GM12878 (cell line): ENCODE measurements at regions not wholly inside any gene's neighbourhood (a gene's known extent, or its start where the extent isn't known, plus 50 kb on each side); places are given as distances from the start of the nearest gene placed in this dataset.

ENCODE experiments used
- ATAC-seq: fragments of 200-7000 bp; cut with Tn5 transposase; 3 replicates; pipeline ENCODE4 v1.9.1; 2020; ENCODE audit warnings: mild to moderate bottlenecking, moderate library complexity
- BruUV-seq: library from RNA; stranded (reverse); fragments of 400-500 nt; replicated peaks from 2 replicates; lab custom pipeline; 2021; lab: Mats Ljungman, UMichigan
- CTCF ChIA-PET: fragments of 300-600 bp; sonication (Branson Sonifier 250); formaldehyde crosslinking; extraction: SDS; loops from one replicate; lab custom pipeline; 2021; ENCODE audit warnings: inconsistent platforms; lab: Yijun Ruan, JAX
- POLR2A ChIA-PET: fragments of 350-600 bp; formaldehyde crosslinking; extraction: SDS; loops from one replicate; lab custom pipeline; 2021; ENCODE audit warnings: inconsistent platforms; lab: Charles Lee
- RAD21 ChIA-PET: fragments of 300-600 bp; sonication (Branson Sonifier 250); formaldehyde crosslinking; loops from one replicate; lab custom pipeline; 2023; ENCODE audit warnings: antibody characterized with exemption; ENCODE audit not compliant: unreplicated experiment; lab: Charles Lee
- SMC1A ChIA-PET: fragments of 300-600 bp; sonication (Branson Sonifier 250); formaldehyde crosslinking; loops from one replicate; lab custom pipeline; 2023; ENCODE audit not compliant: unreplicated experiment, uncharacterized antibody; lab: Charles Lee
- DNase-seq: peaks from one replicate; pipeline ENCODE4 v3.0.0-alpha.2; 2011; ENCODE audit warnings: low read depth, low spot score
- FAIRE-seq: peaks from 3 replicates; lab custom pipeline; 2011; peaks lifted over from hg19 to GRCh38; lab: Jason Lieb, UNC
- H2AFZ ChIP-seq: 2 replicates; pipeline ENCODE4 v1.6.0; 2011; ENCODE audit warnings: low read depth, low read length, control low read depth; ENCODE audit not compliant: control insufficient read depth
- H3K27ac ChIP-seq: 2 replicates; pipeline ENCODE4 v1.5.1; 2011; ENCODE audit warnings: control low read depth; ENCODE audit not compliant: control insufficient read depth, insufficient read depth
- H3K27me3 ChIP-seq, 2 experiments: replicated peaks in 1 of 2; 2 replicates each; pipeline versions ENCODE4 v1.6.0 to v1.6.1; 2011; ENCODE audit warnings: low read length in 1 of 2; ENCODE audit not compliant: control insufficient read depth in 2 of 2, insufficient read depth in 2 of 2
- H3K36me3 ChIP-seq, 2 experiments: 2 replicates each; pipeline ENCODE4 v1.5.1; 2011; ENCODE audit warnings: low read length in 1 of 2; ENCODE audit not compliant: control insufficient read depth in 2 of 2, insufficient read depth in 2 of 2
- H3K4me1 ChIP-seq: 2 replicates; pipeline ENCODE4 v1.6.1; 2011; ENCODE audit warnings: mild to moderate bottlenecking, low read length, moderate library complexity, mixed read lengths; ENCODE audit not compliant: control insufficient read depth, insufficient read depth
- H3K4me2 ChIP-seq: 2 replicates; pipeline ENCODE4 v1.6.0; 2011; ENCODE audit warnings: control low read depth; ENCODE audit not compliant: control insufficient read depth, insufficient read depth
- H3K4me3 ChIP-seq: fragments of 200-600 bp; sonication (generic); 2 replicates; pipeline ENCODE4 v1.5.1; 2016
- H3K79me2 ChIP-seq: 2 replicates; pipeline ENCODE4 v1.6.0; 2011; ENCODE audit warnings: low read length; ENCODE audit not compliant: control insufficient read depth, insufficient read depth
- H3K9ac ChIP-seq: 2 replicates; pipeline ENCODE4 v1.8.0; 2011; ENCODE audit warnings: low read length, control low read depth, mixed read lengths; ENCODE audit not compliant: control insufficient read depth, insufficient read depth
- H3K9me3 ChIP-seq: replicated peaks from 3 replicates; pipeline ENCODE4 v1.5.1; 2011; ENCODE audit warnings: mild to moderate bottlenecking, low read length; ENCODE audit not compliant: control insufficient read depth, insufficient read depth
- H4K20me1 ChIP-seq: 2 replicates; pipeline ENCODE4 v1.6.0; 2011; ENCODE audit not compliant: control insufficient read depth, insufficient read depth
- CBX3 ChIP-seq: fragments of 200-600 bp; sonication (generic); IDR thresholded peaks from 2 replicates; pipeline ENCODE4 v1.6.1; 2016; ENCODE audit warnings: low read depth, borderline replicate concordance
- CHD4 ChIP-seq: fragments of 200-600 bp; sonication (generic); IDR thresholded peaks from 2 replicates; pipeline ENCODE4 v1.6.1; 2016; ENCODE audit warnings: mild to moderate bottlenecking
- ETV6 ChIP-seq, 2 experiments: fragments of 450-650 bp in 1 of 2; IDR thresholded peaks in 1 of 2; conservative IDR thresholded peaks in 1 of 2; 2 replicates each; pipeline ENCODE4 v1.6.1; 2014; ENCODE audit warnings: antibody characterized with exemption in 1 of 2, borderline replicate concordance in 1 of 2, low read depth in 1 of 2, mild to moderate bottlenecking in 1 of 2, moderate library complexity in 1 of 2
- HDAC2 ChIP-seq: fragments of 200-600 bp; sonication (generic); IDR thresholded peaks from 2 replicates; pipeline ENCODE4 v1.6.1; 2017
- MXI1 ChIP-seq: fragments of 150-350 bp; IDR thresholded peaks from 2 replicates; pipeline ENCODE4 v1.6.1; 2011; ENCODE audit warnings: low read depth, mild to moderate bottlenecking, inconsistent platforms, low read length, improper control_type of control experiment
- NFIC ChIP-seq: IDR thresholded peaks from 2 replicates; pipeline ENCODE4 v1.6.1; 2012; ENCODE audit warnings: low read depth, mild to moderate bottlenecking, inconsistent platforms, low read length, moderate library complexity
- RAD21 ChIP-seq: IDR thresholded peaks from 2 replicates; pipeline ENCODE4 v1.6.1; 2011; ENCODE audit warnings: mild to moderate bottlenecking, low read depth, low read length, moderate library complexity; ENCODE audit not compliant: insufficient read depth
- RCOR1 ChIP-seq: conservative IDR thresholded peaks from 2 replicates; pipeline ENCODE4 v1.6.1; 2012; ENCODE audit warnings: low read depth, low read length, improper control_type of control experiment
- SREBF2 ChIP-seq: IDR thresholded peaks from 2 replicates; pipeline ENCODE4 v1.6.1; 2012; ENCODE audit warnings: mild to moderate bottlenecking, low read length
- STAT1 ChIP-seq: fragments of 450-650 bp; conservative IDR thresholded peaks from 2 replicates; pipeline ENCODE4 v1.6.1; 2014; ENCODE audit warnings: antibody characterized with exemption, mild to moderate bottlenecking
- STAT3 ChIP-seq: IDR thresholded peaks from 2 replicates; pipeline ENCODE4 v1.6.1; 2011; ENCODE audit warnings: low read depth, low read length, improper control_type of control experiment
- SUPT20H ChIP-seq: IDR thresholded peaks from 2 replicates; pipeline ENCODE4 v1.6.1; 2011; ENCODE audit warnings: low read depth, mild to moderate bottlenecking, low read length, moderate library complexity, borderline replicate concordance; ENCODE audit not compliant: control insufficient read depth
- TARDBP ChIP-seq: IDR thresholded peaks from 2 replicates; pipeline ENCODE4 v1.6.1; 2016; ENCODE audit warnings: borderline replicate concordance
- WGBS: methylation state at CpG from one replicate; pipeline ENCODE4 v1.1.6; 2016; ENCODE audit warnings: low lambda C conversion rate; ENCODE audit not compliant: insufficient replicate concordance, insufficient coverage; ENCODE audit errors: missing lambda C conversion rate; 5-methylcytosine and 5-hydroxymethylcytosine counted together
- in situ Hi-C: fragments of 300-500 bp; cut with MboI; formaldehyde crosslinking; loops from 9 replicates; pipeline ENCODE4 v1.14.3; 2018; ENCODE audit warnings: mixed read lengths
- intact Hi-C: fragments of 100-400 bp; cut with micrococcal nuclease; formaldehyde crosslinking; loops from one replicate; pipeline ENCODE4 v1.14.2; 2022; ENCODE audit not compliant: unreplicated experiment
- TF ChIP-seq, protein P1 (sequence below): fragments of 150-350 bp; IDR thresholded peaks from 2 replicates; pipeline ENCODE4 v1.6.1; 2014; ENCODE audit warnings: mild to moderate bottlenecking, low read depth, low read length
- TF ChIP-seq, protein P2 (sequence below): fragments of 450-650 bp; IDR thresholded peaks from 2 replicates; pipeline ENCODE4 v1.6.1; 2018; ENCODE audit warnings: borderline replicate concordance, mild to moderate bottlenecking; ENCODE audit not compliant: partially characterized antibody
- TF ChIP-seq, protein P3 (sequence below): IDR thresholded peaks from 2 replicates; pipeline ENCODE4 v1.6.1; 2012; ENCODE audit warnings: mild to moderate bottlenecking, low read depth, low read length
- TF ChIP-seq, protein P4 (sequence below): IDR thresholded peaks from 2 replicates; pipeline ENCODE4 v1.6.1; 2012; ENCODE audit warnings: low read depth, low read length, improper control_type of control experiment

DNA sequence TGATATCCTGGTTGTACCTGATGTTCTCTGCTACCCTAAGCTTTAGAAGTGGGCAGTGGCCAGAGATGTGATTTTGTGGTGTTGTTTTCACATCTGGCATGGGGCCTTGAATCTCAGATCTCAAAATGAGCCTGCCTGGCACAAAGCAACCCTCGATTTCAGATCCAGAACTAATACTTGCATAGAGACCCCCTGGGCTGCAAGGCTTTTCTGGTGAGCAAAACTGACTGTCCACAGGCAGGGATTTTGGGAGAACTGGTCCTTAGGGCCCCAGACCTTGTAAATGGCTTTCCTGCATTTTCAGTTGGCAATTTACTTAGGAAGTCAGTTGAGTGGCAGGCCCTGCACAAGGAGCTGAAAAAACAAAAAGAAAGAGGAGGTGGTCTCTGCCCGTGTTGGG is 265.3 kb downstream of the MYCN start:
- Histone ChIP-seq H3K4me2 (no peak overlapping the region), H3K4me3 (no peak overlapping the region), H3K79me2 (no peaks in the 10 kb centered on the region), H3K9me3 (no peaks in the 10 kb centered on the region), H3K4me1 (no peaks in the 10 kb centered on the region), H3K36me3 (no peaks in the 10 kb centered on the region), H3K9ac (no peak overlapping the region), H3K27me3 (no peaks in the 10 kb centered on the region), H4K20me1 (no peaks in the 10 kb centered on the region), H2AFZ (no peak overlapping the region), H3K27ac (no peak overlapping the region)
- intact Hi-C loops: no loop called here
- RAD21 ChIA-PET: no interaction called here
- no peak for ATAC-seq
- no TSS peak for BruUV-seq
- FAIRE-seq: no peak
- DNase-seq: no peak
- in situ Hi-C loops: no loop called here
- SMC1A ChIA-PET: no interaction called here
- WGBS: 0% methylated on average over 2 of the region's 2 CpGs
- POLR2A ChIA-PET: no interaction called here
- CTCF ChIA-PET: no interaction called here
- TF ChIP-seq RCOR1 (no peak), NFIC (no peak), SUPT20H (no peak), TARDBP (no peak), ETV6 (conservative IDR thresholded peaks at IDR 0.05 in 1 of 2, IDR thresholded peaks at IDR 0.05 in 1 of 2; ENCODE audit: borderline replicate concordance in 1 of 2, low read depth in 1 of 2) (no peak), CHD4 (no peak), MXI1 (no peak), HDAC2 (no peak), SREBF2 (no peak), CBX3 (no peak), STAT1 (no peak), RAD21 (no peak), STAT3 (no peak)
- TF ChIP-seq, protein P1, sequence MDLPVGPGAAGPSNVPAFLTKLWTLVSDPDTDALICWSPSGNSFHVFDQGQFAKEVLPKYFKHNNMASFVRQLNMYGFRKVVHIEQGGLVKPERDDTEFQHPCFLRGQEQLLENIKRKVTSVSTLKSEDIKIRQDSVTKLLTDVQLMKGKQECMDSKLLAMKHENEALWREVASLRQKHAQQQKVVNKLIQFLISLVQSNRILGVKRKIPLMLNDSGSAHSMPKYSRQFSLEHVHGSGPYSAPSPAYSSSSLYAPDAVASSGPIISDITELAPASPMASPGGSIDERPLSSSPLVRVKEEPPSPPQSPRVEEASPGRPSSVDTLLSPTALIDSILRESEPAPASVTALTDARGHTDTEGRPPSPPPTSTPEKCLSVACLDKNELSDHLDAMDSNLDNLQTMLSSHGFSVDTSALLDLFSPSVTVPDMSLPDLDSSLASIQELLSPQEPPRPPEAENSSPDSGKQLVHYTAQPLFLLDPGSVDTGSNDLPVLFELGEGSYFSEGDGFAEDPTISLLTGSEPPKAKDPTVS: no peak
- TF ChIP-seq, protein P2, sequence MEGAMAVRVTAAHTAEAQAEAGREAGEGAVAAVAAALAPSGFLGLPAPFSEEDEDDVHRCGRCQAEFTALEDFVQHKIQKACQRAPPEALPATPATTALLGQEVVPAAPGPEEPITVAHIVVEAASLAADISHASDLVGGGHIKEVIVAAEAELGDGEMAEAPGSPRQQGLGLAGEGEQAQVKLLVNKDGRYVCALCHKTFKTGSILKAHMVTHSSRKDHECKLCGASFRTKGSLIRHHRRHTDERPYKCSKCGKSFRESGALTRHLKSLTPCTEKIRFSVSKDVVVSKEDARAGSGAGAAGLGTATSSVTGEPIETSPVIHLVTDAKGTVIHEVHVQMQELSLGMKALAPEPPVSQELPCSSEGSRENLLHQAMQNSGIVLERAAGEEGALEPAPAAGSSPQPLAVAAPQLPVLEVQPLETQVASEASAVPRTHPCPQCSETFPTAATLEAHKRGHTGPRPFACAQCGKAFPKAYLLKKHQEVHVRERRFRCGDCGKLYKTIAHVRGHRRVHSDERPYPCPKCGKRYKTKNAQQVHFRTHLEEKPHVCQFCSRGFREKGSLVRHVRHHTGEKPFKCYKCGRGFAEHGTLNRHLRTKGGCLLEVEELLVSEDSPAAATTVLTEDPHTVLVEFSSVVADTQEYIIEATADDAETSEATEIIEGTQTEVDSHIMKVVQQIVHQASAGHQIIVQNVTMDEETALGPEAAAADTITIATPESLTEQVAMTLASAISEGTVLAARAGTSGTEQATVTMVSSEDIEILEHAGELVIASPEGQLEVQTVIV: no peak
- TF ChIP-seq, protein P3, sequence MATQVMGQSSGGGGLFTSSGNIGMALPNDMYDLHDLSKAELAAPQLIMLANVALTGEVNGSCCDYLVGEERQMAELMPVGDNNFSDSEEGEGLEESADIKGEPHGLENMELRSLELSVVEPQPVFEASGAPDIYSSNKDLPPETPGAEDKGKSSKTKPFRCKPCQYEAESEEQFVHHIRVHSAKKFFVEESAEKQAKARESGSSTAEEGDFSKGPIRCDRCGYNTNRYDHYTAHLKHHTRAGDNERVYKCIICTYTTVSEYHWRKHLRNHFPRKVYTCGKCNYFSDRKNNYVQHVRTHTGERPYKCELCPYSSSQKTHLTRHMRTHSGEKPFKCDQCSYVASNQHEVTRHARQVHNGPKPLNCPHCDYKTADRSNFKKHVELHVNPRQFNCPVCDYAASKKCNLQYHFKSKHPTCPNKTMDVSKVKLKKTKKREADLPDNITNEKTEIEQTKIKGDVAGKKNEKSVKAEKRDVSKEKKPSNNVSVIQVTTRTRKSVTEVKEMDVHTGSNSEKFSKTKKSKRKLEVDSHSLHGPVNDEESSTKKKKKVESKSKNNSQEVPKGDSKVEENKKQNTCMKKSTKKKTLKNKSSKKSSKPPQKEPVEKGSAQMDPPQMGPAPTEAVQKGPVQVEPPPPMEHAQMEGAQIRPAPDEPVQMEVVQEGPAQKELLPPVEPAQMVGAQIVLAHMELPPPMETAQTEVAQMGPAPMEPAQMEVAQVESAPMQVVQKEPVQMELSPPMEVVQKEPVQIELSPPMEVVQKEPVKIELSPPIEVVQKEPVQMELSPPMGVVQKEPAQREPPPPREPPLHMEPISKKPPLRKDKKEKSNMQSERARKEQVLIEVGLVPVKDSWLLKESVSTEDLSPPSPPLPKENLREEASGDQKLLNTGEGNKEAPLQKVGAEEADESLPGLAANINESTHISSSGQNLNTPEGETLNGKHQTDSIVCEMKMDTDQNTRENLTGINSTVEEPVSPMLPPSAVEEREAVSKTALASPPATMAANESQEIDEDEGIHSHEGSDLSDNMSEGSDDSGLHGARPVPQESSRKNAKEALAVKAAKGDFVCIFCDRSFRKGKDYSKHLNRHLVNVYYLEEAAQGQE: no peak
- TF ChIP-seq, protein P4, sequence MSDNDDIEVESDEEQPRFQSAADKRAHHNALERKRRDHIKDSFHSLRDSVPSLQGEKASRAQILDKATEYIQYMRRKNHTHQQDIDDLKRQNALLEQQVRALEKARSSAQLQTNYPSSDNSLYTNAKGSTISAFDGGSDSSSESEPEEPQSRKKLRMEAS: no peak
- TF ChIP-seq, all 136 proteins: peak for 0
